Endothelial cell of umbilical vein (primary cell): ENCODE measurements at regions not wholly inside any gene's neighbourhood (a gene's known extent, or its start where the extent isn't known, plus 50 kb on each side); places are given as distances from the start of the nearest gene placed in this dataset.

Experiments
- BruUV-seq: library from RNA; stranded (reverse); fragments of 400-500 nt; replicated peaks from 2 replicates; lab custom pipeline; 2021; lab: Mats Ljungman, UMichigan
- CTCF ChIA-PET: fragments of 300-600, 350-600 bp; sonication (Branson Sonifier 250); formaldehyde crosslinking; loops from one replicate; lab custom pipeline; 2021; ENCODE audit warnings: antibody characterized with exemption, inconsistent platforms; lab: Charles Lee
- POLR2A ChIA-PET: fragments of 300-600, 350-600 bp; sonication (Branson Sonifier 250); formaldehyde crosslinking; loops from one replicate; lab custom pipeline; 2021; ENCODE audit warnings: antibody characterized with exemption, inconsistent platforms; lab: Charles Lee
- DNase-seq: peaks from one replicate; pipeline ENCODE4 v3.0.0-alpha.2; 2011; ENCODE audit warnings: low read depth, low spot score
- FAIRE-seq: peaks from 2 replicates; lab custom pipeline; 2011; peaks lifted over from hg19 to GRCh38; lab: Jason Lieb, UNC
- H2AFZ ChIP-seq: 2 replicates; pipeline ENCODE4 v1.6.0; 2012; ENCODE audit warnings: low read depth, low read length, control low read depth, inconsistent platforms
- H3K27ac ChIP-seq: 2 replicates; pipeline ENCODE4 v1.5.1; 2011; ENCODE audit warnings: low read depth, mild to moderate bottlenecking, control low read depth, low read length, moderate library complexity; ENCODE audit not compliant: insufficient read depth
- H3K27me3 ChIP-seq, 2 experiments: 2 replicates each; pipeline versions ENCODE4 v1.6.0 to v1.6.1; 2011; ENCODE audit warnings: low read length in 2 of 2, mixed read lengths in 1 of 2; ENCODE audit not compliant: control insufficient read depth in 2 of 2, insufficient read depth in 2 of 2
- H3K36me3 ChIP-seq, 2 experiments: 2 replicates in 1 of 2; 3 replicates in 1 of 2; pipeline ENCODE4 v1.5.1; 2011; ENCODE audit warnings: low read length in 2 of 2, mild to moderate bottlenecking in 1 of 2, moderate library complexity in 1 of 2; ENCODE audit not compliant: control insufficient read depth in 2 of 2, insufficient read depth in 2 of 2; ENCODE audit errors: extremely low read depth in 1 of 2
- H3K4me1 ChIP-seq: 3 replicates; pipeline ENCODE4 v1.5.1; 2011; ENCODE audit warnings: mild to moderate bottlenecking, low read length; ENCODE audit not compliant: control insufficient read depth, insufficient read depth; ENCODE audit errors: extremely low read depth
- H3K4me2 ChIP-seq: 2 replicates; pipeline ENCODE4 v1.6.1; 2011; ENCODE audit warnings: low read length, control low read depth, mixed read lengths; ENCODE audit not compliant: insufficient read depth
- H3K4me3 ChIP-seq, 3 experiments: fragments of 200-600 bp in 1 of 3; sonication (generic), shearing (Covaris generic) in 1 of 3; replicated peaks in 1 of 3; 2 replicates each; pipeline ENCODE4 v1.5.1; 2011 to 2016; ENCODE audit warnings: control low read depth in 3 of 3, low read length in 3 of 3, mild to moderate bottlenecking in 2 of 3, inconsistent platforms in 1 of 3, low read depth in 1 of 3, moderate library complexity in 1 of 3; ENCODE audit not compliant: insufficient read depth in 1 of 3
- H3K79me2 ChIP-seq: 2 replicates; pipeline ENCODE4 v1.6.0; 2012; ENCODE audit warnings: low read length, inconsistent platforms; ENCODE audit not compliant: control insufficient read depth, insufficient read depth
- H3K9ac ChIP-seq: replicated peaks from 2 replicates; pipeline ENCODE3; 2011; ENCODE audit warnings: low read length, control low read depth; ENCODE audit not compliant: insufficient read depth; ENCODE audit errors: extremely low read depth
- H3K9me1 ChIP-seq: replicated peaks from 3 replicates; pipeline ENCODE4 v1.6.0; 2011; ENCODE audit warnings: mild to moderate bottlenecking, low read length; ENCODE audit not compliant: control insufficient read depth, insufficient read depth; ENCODE audit errors: extremely low read depth
- H3K9me3 ChIP-seq: replicated peaks from 2 replicates; pipeline ENCODE4 v1.5.1; 2012; ENCODE audit warnings: low read length, inconsistent platforms; ENCODE audit not compliant: control insufficient read depth, insufficient read depth
- H4K20me1 ChIP-seq: replicated peaks from 2 replicates; pipeline ENCODE3; 2011; ENCODE audit warnings: mild to moderate bottlenecking, low read length; ENCODE audit not compliant: control insufficient read depth, insufficient read depth; ENCODE audit errors: extremely low read depth
- EZH2 ChIP-seq: IDR thresholded peaks from 2 replicates; pipeline ENCODE4 v1.6.1; 2012; ENCODE audit warnings: borderline replicate concordance, low read depth, mild to moderate bottlenecking, moderate library complexity, low read length, inconsistent platforms; ENCODE audit not compliant: severe bottlenecking
- FOS ChIP-seq: IDR thresholded peaks from 2 replicates; pipeline ENCODE4 v1.6.1; 2011; ENCODE audit warnings: mild to moderate bottlenecking, low read length, moderate library complexity, borderline replicate concordance; ENCODE audit not compliant: insufficient read depth
- GATA2 ChIP-seq: IDR thresholded peaks from 2 replicates; pipeline ENCODE4 v1.7.0; 2011; ENCODE audit warnings: low read depth, mild to moderate bottlenecking, moderate library complexity, mixed read lengths, low read length; ENCODE audit not compliant: insufficient read length, insufficient read depth
- JUN ChIP-seq: IDR thresholded peaks from 2 replicates; pipeline ENCODE4 v1.6.1; 2011; ENCODE audit warnings: borderline replicate concordance, low read depth; ENCODE audit not compliant: insufficient read length, insufficient read depth
- MAX ChIP-seq: IDR thresholded peaks from 2 replicates; pipeline ENCODE4 v1.6.1; 2011; ENCODE audit not compliant: insufficient read depth, insufficient read length
- MYC ChIP-seq: IDR thresholded peaks from one replicate; pipeline ENCODE4 v1.6.1; 2011; ENCODE audit warnings: mild to moderate bottlenecking, low read depth, low read length
- POLR2A ChIP-seq: IDR thresholded peaks from 2 replicates; pipeline ENCODE4 v1.6.1; 2012; ENCODE audit warnings: low read depth, mild to moderate bottlenecking, control low read depth, low read length
- POLR2AphosphoS5 ChIP-seq: IDR thresholded peaks from 2 replicates; pipeline ENCODE4 v1.6.1; 2012; ENCODE audit warnings: low read depth, mild to moderate bottlenecking, control low read depth, low read length, moderate library complexity; ENCODE audit not compliant: insufficient read depth
- dilution Hi-C: fragments of 300-500 bp; cut with MboI; formaldehyde crosslinking; loops from one replicate; pipeline ENCODE4 v1.15.0; 2019; ENCODE audit warnings: low sequenced_read_pairs; ENCODE audit not compliant: extremely low pct_ligation_motif_present
- intact Hi-C: fragments of 100-400 bp; cut with micrococcal nuclease; formaldehyde crosslinking; loops from one replicate; pipeline ENCODE4 v1.10.0; 2022
- TF ChIP-seq, protein P1 (sequence below), 2 donors: IDR thresholded peaks; 1 replicate in 1 of 2; 2 replicates in 1 of 2; pipeline ENCODE4 v1.5.1; 2011; ENCODE audit warnings: low read length in 2 of 2, mild to moderate bottlenecking in 2 of 2, moderate library complexity in 2 of 2, control low read depth in 1 of 2, inconsistent platforms in 1 of 2, low read depth in 1 of 2; ENCODE audit not compliant: insufficient read depth in 1 of 2; ENCODE audit errors: extremely low read depth in 1 of 2

GRCh38 chr16:63067141-63067540 is 1030.9 kb upstream of the CDH8 start:
- POLR2A ChIA-PET, result no interaction called here
- TF ChIP-seq MYC, result no peak
- TF ChIP-seq, protein P1, sequence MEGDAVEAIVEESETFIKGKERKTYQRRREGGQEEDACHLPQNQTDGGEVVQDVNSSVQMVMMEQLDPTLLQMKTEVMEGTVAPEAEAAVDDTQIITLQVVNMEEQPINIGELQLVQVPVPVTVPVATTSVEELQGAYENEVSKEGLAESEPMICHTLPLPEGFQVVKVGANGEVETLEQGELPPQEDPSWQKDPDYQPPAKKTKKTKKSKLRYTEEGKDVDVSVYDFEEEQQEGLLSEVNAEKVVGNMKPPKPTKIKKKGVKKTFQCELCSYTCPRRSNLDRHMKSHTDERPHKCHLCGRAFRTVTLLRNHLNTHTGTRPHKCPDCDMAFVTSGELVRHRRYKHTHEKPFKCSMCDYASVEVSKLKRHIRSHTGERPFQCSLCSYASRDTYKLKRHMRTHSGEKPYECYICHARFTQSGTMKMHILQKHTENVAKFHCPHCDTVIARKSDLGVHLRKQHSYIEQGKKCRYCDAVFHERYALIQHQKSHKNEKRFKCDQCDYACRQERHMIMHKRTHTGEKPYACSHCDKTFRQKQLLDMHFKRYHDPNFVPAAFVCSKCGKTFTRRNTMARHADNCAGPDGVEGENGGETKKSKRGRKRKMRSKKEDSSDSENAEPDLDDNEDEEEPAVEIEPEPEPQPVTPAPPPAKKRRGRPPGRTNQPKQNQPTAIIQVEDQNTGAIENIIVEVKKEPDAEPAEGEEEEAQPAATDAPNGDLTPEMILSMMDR (IDR thresholded peaks at IDR 0.05; ENCODE audit: extremely low read depth in 1 of 2, insufficient read depth in 1 of 2, low read depth in 1 of 2, low read length in 2 of 2), result no peak
- TF ChIP-seq JUN, result no peak
- TF ChIP-seq POLR2AphosphoS5, result no peak
- no peak for TF ChIP-seq GATA2
- no peak for TF ChIP-seq POLR2A
- no peak for TF ChIP-seq MAX
- no peak for TF ChIP-seq EZH2
- no peak for TF ChIP-seq FOS
- Histone ChIP-seq H3K27ac (no peak overlapping the region), H3K27me3 (no peaks in the 10 kb centered on the region), H3K9ac (no peak overlapping the region), H3K9me1 (no peaks in the 10 kb centered on the region), H2AFZ (no peak overlapping the region), H3K4me1 (no peaks in the 10 kb centered on the region), H3K4me2 (no peak overlapping the region), H3K36me3 (no peaks in the 10 kb centered on the region), H3K9me3 (no peaks in the 10 kb centered on the region), H3K79me2 (no peaks in the 10 kb centered on the region), H4K20me1 (no peaks in the 10 kb centered on the region), H3K4me3 (no peak overlapping the region)
- CTCF ChIA-PET, result no interaction called here
- FAIRE-seq, result no peak
- no TSS peak for BruUV-seq
- dilution Hi-C loops (no loop called here), intact Hi-C loops (no loop called here)
- DNase-seq, result no peak
